ENCODE measurements at regions not wholly inside any gene's neighbourhood (a gene's known extent, or its start where the extent isn't known, plus 50 kb on each side); places are given as distances from the start of the nearest gene placed in this dataset.

GRCh38 chr20:55540013-55540412, 465.3 kb downstream of the CBLN4 start:
- Mint-ChIP-seq H3K9me3 (ENCODE audit: unreplicated experiment) (peaks cover 59% of the 10 kb centered on the region), H3K27me3 (ENCODE audit: unreplicated experiment) (no peaks in the 10 kb centered on the region), H3K4me3 (ENCODE audit: unreplicated experiment) (no peak overlapping the region), H3K27ac (ENCODE audit: unreplicated experiment) (no peak overlapping the region), H3K4me1 (ENCODE audit: unreplicated experiment) (no peaks in the 10 kb centered on the region), H3K36me3 (ENCODE audit: unreplicated experiment) (no peaks in the 10 kb centered on the region)
- TF ChIP-seq CTCF (IDR thresholded peaks at IDR 0.05), result no peak
- DNase-seq (ENCODE audit: extremely low spot score, unreplicated experiment), result no peak

GRCh38 chr20:55538261-55538908, 466.9 kb downstream of the CBLN4 start:
- no peak for DNase-seq (ENCODE audit: extremely low spot score, unreplicated experiment)
- no peak overlapping the region for H3K4me3 Mint-ChIP-seq (ENCODE audit: unreplicated experiment)
- peaks cover 64% of the 10 kb centered on the region for H3K9me3 Mint-ChIP-seq (ENCODE audit: unreplicated experiment)
- no peak for TF ChIP-seq CTCF (IDR thresholded peaks at IDR 0.05)
- H3K36me3 Mint-ChIP-seq (ENCODE audit: unreplicated experiment), result no peaks in the 10 kb centered on the region
- H3K4me1 Mint-ChIP-seq (ENCODE audit: unreplicated experiment), result no peaks in the 10 kb centered on the region
- no peaks in the 10 kb centered on the region for H3K27me3 Mint-ChIP-seq (ENCODE audit: unreplicated experiment)
- no peak overlapping the region for H3K27ac Mint-ChIP-seq (ENCODE audit: unreplicated experiment)

GRCh38 chr20:55535366-55535765, 470.0 kb downstream of the CBLN4 start:
- Mint-ChIP-seq H3K9me3 (ENCODE audit: unreplicated experiment) (peaks cover 63% of the 10 kb centered on the region), H3K27ac (ENCODE audit: unreplicated experiment) (no peak overlapping the region), H3K4me1 (ENCODE audit: unreplicated experiment) (no peaks in the 10 kb centered on the region), H3K27me3 (ENCODE audit: unreplicated experiment) (no peaks in the 10 kb centered on the region), H3K4me3 (ENCODE audit: unreplicated experiment) (no peak overlapping the region), H3K36me3 (ENCODE audit: unreplicated experiment) (no peaks in the 10 kb centered on the region)
- no peak for TF ChIP-seq CTCF (IDR thresholded peaks at IDR 0.05)
- no peak for DNase-seq (ENCODE audit: extremely low spot score, unreplicated experiment)

GRCh38 chr20:55533632-55534031, 471.7 kb downstream of the CBLN4 start:
- H3K27ac Mint-ChIP-seq (ENCODE audit: unreplicated experiment), result no peak overlapping the region
- no peaks in the 10 kb centered on the region for H3K27me3 Mint-ChIP-seq (ENCODE audit: unreplicated experiment)
- no peak overlapping the region for H3K4me3 Mint-ChIP-seq (ENCODE audit: unreplicated experiment)
- H3K36me3 Mint-ChIP-seq (ENCODE audit: unreplicated experiment), result no peaks in the 10 kb centered on the region
- TF ChIP-seq CTCF (IDR thresholded peaks at IDR 0.05), result no peak
- peaks cover 55% of the 10 kb centered on the region for H3K9me3 Mint-ChIP-seq (ENCODE audit: unreplicated experiment)
- H3K4me1 Mint-ChIP-seq (ENCODE audit: unreplicated experiment), result no peaks in the 10 kb centered on the region
- DNase-seq (ENCODE audit: extremely low spot score, unreplicated experiment), result no peak

GRCh38 chr20:55530763-55531162, 474.6 kb downstream of the CBLN4 start:
- Mint-ChIP-seq H3K27ac (ENCODE audit: unreplicated experiment) (no peak overlapping the region), H3K27me3 (ENCODE audit: unreplicated experiment) (no peaks in the 10 kb centered on the region), H3K36me3 (ENCODE audit: unreplicated experiment) (no peaks in the 10 kb centered on the region), H3K4me1 (ENCODE audit: unreplicated experiment) (no peaks in the 10 kb centered on the region), H3K4me3 (ENCODE audit: unreplicated experiment) (no peak overlapping the region), H3K9me3 (ENCODE audit: unreplicated experiment) (peaks cover 42% of the 10 kb centered on the region)
- TF ChIP-seq CTCF (IDR thresholded peaks at IDR 0.05), result no peak
- DNase-seq (ENCODE audit: extremely low spot score, unreplicated experiment), result no peak
